GM18909 (cell line): ENCODE measurements at regions not wholly inside any gene's neighbourhood (a gene's known extent, or its start where the extent isn't known, plus 50 kb on each side); places are given as distances from the start of the nearest gene placed in this dataset.
"Not testable (repeated sequence)": the region's sequence is repeated elsewhere in the genome, so short reads cannot be mapped to it uniquely, and the experiment has no call there.

Experiments used
- ATAC-seq: cut with Tn5 transposase; IDR thresholded peaks from one replicate; pipeline ENCODE4 v1.9.1; 2021; ENCODE audit warnings: mild to moderate bottlenecking; ENCODE audit not compliant: unreplicated experiment, poor library complexity

GRCh38 chr15:62491642-62492041 lies 326.6 kb upstream of the C2CD4B start:
- ATAC-seq = no peak

- ATAC-seq = no peak
Measured at GRCh38 chr15:62492900-62493299, 327.8 kb upstream of the C2CD4B start.

DNA sequence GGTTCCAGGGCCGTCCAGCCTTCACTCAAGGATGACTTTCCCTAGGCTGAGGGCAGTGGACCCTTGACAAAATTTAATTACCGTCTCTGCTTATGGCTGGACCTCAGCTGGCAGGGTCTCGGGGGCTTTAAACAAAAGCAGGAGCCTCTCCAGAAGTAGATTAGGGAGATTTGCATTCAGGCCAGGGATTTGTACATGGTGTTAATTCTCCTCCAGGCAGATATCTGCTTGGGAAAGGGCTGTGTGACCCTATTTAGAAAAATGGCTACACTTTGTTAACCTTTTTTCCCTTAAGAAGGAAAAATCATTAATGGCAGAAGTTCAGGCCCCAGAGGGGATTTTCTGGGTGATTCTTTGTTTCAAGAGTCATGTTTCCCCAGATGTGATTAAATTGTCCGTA lies 329.1 kb upstream of the C2CD4B start:
- ATAC-seq = no peak

- no peak for ATAC-seq
Measured at GRCh38 chr15:62495670-62496614, 330.9 kb upstream of the C2CD4B start.

DNA sequence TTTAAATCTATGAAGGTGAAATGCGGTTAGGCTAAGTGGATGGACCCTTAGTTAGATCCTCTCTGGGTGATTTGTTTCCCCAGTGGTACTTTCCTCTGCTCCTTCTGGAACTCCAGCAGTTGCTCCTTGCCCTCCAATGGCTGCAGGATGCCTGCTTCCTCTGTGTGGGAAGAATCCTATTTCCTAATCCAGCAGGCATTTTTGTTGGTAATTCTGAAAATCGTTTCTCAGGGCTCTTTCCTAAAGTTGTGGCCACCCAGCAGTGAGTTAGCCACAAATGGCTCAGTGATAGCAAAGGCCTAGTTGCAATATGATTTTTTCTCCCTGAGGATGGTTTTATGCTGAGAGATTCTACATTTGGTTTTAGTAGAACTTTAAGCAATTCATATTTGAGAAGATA lies 332.3 kb upstream of the C2CD4B start:
- no peak for ATAC-seq

DNA sequence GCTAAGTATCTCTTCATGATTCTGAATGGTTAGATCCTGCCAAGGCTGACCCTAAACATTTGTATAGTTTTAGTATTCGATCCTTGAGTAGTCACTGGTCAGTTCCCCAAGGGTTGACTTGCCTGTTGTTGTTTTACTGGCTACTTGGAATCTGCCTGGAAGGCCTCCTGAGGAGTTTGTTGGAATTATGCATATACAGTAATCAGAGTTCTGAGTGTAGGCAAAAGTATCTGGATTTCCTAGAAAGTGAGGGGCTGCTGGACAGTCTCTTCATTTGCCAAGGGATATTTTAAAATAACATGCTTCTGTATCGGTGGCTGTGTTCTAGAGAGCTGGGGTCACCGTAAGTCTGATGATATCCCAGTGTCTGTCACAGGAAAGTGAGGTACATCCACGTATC lies 333.2 kb upstream of the C2CD4B start:
- ATAC-seq = no peak

DNA sequence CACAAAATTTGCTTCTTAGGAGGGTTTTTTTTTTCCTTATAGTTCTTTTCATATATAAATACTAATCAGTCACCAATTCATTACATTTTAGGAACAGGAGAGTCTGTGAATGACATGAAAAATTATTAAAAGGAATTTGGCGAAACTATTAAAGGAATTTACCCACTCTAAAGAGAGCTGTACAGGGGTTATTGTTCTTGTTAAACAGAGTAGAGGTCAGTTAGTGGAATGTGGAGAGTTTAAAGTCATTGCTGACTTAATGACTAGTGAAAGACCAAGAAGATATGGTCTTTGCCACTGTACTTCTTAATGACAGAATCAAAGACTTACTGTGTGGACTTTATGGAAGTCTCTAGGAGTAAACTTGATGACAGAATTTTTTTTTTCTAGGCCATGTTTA lies 333.6 kb upstream of the C2CD4B start:
- no peak for ATAC-seq

- ATAC-seq = no peak
Measured at GRCh38 chr15:62500325-62500724, 335.2 kb upstream of the C2CD4B start.

- ATAC-seq = no peak
Measured at GRCh38 chr15:62502451-62502850, 337.4 kb upstream of the C2CD4B start.

DNA sequence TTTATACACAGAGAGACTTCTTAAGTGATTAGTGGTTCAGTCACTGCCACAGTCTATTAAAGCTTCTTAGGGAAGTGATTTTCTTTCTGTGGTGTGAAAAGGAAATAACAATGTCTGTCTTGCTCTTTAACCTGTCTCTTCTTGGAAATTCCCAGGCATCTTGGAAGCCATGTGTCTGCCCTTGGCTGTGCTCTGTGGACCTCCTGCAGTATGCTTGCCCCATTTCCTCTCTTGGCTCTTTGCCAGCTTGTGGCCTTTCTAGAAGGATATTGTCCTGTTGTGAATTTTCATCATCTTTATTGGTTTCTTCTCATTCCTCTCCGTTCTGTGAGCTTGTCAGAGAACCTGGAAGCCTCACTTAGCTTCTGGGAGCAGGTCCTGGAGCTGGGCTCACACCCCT lies 338.4 kb upstream of the C2CD4B start:
- ATAC-seq = no peak

GRCh38 chr15:62505762-62506161 lies 340.7 kb upstream of the C2CD4B start:
- no peak for ATAC-seq

DNA sequence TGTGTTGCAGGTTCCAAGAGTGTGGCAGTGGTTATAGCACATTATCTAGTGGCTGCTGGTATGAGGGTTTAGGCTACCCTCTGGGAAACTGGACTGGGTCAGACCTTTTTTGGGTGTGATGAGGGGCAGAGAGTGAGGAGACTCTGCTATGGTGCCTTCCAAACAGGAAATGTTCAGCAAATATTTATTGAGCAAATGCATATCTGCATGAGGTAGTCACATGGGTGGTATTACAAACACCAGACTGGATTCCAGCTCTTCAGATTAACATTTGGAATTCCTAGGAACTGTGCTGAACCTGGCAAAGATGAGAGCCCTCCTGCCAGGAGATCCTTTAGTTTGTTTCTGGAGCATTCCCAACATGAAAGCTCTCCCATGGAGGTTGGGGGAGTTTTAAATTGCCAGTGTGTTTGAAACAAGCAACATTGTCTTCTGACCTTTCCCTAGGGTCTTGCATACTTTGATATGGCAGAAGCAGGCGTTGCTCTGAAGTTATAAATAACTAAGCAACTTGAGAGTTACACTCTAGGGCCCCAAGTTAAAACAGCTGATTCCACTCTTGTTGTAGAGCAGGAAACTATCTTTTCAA lies 341.2 kb upstream of the C2CD4B start:
- no peak for ATAC-seq

- ATAC-seq = no peak
Measured at GRCh38 chr15:62509395-62509958, 344.4 kb upstream of the C2CD4B start.

DNA sequence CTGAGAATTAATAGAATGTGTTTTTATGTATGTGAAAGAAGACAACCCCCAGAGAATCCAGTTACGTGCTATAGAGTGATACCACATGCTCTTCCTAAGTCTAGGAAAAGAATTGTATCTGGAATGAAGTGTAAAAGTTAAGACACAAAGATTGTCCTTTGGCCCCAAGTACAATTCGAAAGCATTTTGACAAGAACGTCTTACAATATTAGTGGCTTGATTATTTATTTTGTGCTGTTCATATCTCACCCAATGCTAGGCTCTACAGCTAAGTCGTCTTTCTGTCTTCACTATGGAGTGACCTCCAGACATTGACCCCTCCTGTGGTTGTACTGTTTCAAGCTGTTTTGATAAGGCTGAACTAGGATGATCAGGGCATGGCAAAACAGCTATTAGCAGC lies 345.7 kb upstream of the C2CD4B start:
- no peak for ATAC-seq

DNA sequence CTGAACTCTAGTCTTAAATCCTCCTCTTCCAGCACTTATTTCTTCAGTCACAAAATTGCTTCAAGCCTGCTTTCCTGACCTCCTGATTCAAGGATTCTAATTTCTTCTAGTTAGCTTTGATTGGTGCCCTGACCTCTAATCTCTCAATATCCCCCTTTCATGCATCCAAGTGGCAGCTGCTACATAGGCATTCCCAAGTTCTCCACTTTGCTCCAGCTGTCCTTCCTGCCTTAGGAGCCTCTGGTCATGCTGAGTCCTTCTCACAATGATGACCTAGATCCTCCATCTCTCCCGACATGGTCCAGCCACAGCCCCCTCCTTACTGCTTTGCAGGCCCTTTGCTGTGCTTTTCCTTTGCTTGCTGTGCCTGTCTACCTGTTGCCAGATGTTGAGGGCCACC lies 347.8 kb upstream of the C2CD4B start:
- ATAC-seq = no peak

DNA sequence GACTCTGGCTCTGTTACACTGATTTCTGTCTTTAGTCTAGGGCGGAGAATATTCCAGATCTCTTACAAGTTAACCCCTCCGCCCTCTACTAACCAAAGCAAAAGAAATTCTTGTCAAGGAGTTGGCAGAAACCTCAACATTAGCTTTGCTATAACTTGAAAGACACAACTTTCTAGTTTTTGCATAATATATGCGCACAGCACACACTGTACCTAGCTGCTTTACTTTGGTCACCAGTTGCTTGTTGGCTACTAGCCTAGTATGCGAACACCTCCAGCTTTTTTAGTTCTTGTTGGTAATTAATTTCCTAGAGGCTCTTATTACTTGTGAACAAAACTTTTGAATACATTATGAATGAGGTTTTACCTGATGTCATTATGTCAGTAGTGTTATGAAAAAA lies 348.8 kb upstream of the C2CD4B start:
- ATAC-seq = no peak

- ATAC-seq = no peak
Measured at GRCh38 chr15:62515696-62516395, 350.8 kb upstream of the C2CD4B start.

DNA sequence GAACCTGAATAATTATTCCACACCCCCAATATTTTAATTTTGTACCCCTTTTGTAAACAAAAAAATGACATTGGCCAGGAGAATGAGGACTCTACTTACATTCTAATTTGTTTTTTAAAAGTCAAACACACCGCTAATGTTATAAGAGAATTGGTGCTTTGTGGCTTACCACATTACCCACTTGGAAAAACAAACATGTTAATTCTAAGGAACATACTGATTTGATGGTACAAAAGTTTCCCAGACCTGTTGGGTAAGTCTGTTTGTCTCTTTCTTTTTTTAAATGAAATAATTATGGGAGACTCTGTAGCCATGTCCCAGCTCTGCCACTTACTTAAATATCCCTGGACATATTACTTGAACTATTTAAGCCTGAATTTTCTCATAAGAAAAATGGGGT lies 352.5 kb upstream of the C2CD4B start:
- ATAC-seq = no peak

- ATAC-seq = not testable (repeated sequence)
Measured at GRCh38 chr15:62518666-62519065, 353.6 kb upstream of the C2CD4B start.

DNA sequence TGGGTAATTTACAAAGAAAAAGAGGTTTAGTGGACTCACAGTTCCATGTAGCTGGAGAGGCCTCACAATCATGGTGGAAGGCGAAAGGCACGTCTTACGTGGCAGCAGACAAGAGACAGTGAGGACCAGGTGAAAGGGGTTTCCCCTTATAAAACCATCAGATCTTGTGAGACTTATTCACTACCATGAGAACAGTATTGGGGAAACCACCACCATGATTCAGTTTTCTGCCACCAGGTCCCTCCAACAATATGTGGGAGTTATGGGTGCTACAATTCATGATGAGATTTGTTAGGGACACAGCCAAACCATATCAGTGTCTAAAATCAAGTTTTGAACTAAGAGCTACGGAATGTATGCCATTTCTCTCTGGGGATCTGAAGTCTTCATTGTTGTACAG lies 354.8 kb upstream of the C2CD4B start:
- ATAC-seq = no peak

- no peak for ATAC-seq
Measured at GRCh38 chr15:62520887-62521286, 355.8 kb upstream of the C2CD4B start.
